ENCODE measurements at regions not wholly inside any gene's neighbourhood (a gene's known extent, or its start where the extent isn't known, plus 50 kb on each side); places are given as distances from the start of the nearest gene placed in this dataset.

DNA sequence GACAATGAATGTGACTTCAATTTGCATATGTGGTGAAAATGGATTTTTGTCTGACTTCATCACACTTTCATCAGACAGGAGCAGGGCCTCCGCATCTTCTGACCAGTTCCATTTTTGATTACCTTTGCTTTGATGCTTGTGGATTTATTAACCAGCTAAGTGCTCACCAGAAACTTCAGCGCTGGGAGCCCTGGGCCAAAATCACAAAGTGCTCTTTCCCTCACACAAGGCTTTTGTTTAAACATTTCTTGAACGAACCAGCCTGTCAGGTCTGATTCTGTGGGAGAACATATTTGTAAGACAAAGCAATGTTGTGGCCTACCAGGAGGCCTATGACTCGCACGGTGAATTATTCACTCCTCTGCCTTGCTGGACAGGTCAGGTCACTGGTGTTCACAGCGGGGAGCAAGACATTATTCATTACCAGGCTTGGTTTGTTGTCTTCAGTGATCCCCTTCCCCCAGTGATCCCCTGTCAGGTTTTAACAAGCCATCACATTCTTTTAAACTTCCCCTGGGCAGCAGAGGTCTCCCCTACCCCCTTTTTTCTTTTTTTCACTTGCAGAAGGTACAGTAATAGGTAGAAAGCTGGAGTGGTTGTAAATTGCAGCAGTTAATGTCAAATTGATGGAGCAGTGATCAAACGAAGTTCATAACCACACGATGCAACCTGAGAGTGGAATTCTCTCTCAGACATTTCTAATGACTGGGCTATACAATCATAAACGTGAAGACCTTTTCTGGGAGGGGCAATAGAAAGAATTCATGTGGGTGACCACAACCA, 167.5 kb upstream of the PRICKLE1 start:
- Histone ChIP-seq H3K36me3 (ENCODE audit: insufficient read depth, low read length) (no peaks in the 10 kb centered on the region), H3K4me1 (ENCODE audit: insufficient read depth, low read length) (no peaks in the 10 kb centered on the region), H3K27me3 (ENCODE audit: insufficient read depth, low read length) (no peaks in the 10 kb centered on the region), H3K27ac (ENCODE audit: low read depth, low read length) (no peak overlapping the region), H3K4me3 (ENCODE audit: low read length in 2 of 2) (no peak overlapping the region), H3K9me3 (ENCODE audit: control insufficient read depth in 1 of 2, low read length in 2 of 2) (no peaks in the 10 kb centered on the region)
- no peaks in the 10 kb centered on the region for H3K36me3 Mint-ChIP-seq
- H3K27me3 Mint-ChIP-seq = no peaks in the 10 kb centered on the region
- peaks cover 0 to 2% (median 0%) of the 10 kb centered on the region in 8 donors for H3K9me3 Mint-ChIP-seq
- no peak overlapping the region for H3K4me3 Mint-ChIP-seq
- no peak for DNase-seq
- no peaks in the 10 kb centered on the region for H3K4me1 Mint-ChIP-seq
- ChIA-PET CTCF (ENCODE audit: partially characterized antibody) (no interaction called here), POLR2A (ENCODE audit: partially characterized antibody) (no interaction called here)
- H3K27ac Mint-ChIP-seq = no peak overlapping the region
- intact Hi-C loops (cut with micrococcal nuclease) = no loop called here

DNA sequence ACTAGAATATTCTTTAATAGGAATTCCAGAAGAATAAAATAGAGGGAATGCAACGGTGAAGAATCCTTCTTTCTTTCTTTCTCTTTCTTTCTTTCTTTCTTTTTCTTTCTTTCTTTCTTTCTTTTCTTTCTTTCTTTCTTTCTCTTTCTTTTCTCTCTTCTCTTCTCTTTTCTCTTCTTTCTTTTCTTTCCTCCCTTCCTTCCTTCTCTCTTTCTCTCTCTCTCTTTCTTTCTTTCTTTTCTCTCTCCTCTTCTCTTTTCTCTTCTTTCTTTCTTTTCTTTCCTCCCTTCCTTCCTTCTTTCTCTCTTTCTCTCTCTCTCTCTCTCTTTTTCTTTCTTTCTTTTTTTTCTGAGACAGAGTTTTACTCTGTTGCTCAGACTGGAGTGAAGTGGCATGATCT, 160.8 kb upstream of the PRICKLE1 start:
- Mint-ChIP-seq H3K27ac (no peak overlapping the region), H3K36me3 (no peaks in the 10 kb centered on the region), H3K27me3 (no peaks in the 10 kb centered on the region), H3K9me3 (peaks cover 6 to 22% (median 12%) of the 10 kb centered on the region in 8 donors), H3K4me1 (no peaks in the 10 kb centered on the region), H3K4me3 (no peak overlapping the region)
- no peaks in the 10 kb centered on the region for H3K27me3 ChIP-seq (ENCODE audit: insufficient read depth, low read length)
- H3K27ac ChIP-seq (ENCODE audit: low read depth, low read length) = no peak overlapping the region
- H3K4me3 ChIP-seq (ENCODE audit: low read length in 2 of 2) = no peak overlapping the region
- DNase-seq = no peak
- no peaks in the 10 kb centered on the region for H3K9me3 ChIP-seq (ENCODE audit: control insufficient read depth in 1 of 2, low read length in 2 of 2)
- POLR2A ChIA-PET (ENCODE audit: partially characterized antibody) = no interaction called here
- no peaks in the 10 kb centered on the region for H3K36me3 ChIP-seq (ENCODE audit: insufficient read depth, low read length)
- CTCF ChIA-PET (ENCODE audit: partially characterized antibody) = no interaction called here
- intact Hi-C loops (cut with micrococcal nuclease) = no loop called here
- H3K4me1 ChIP-seq (ENCODE audit: insufficient read depth, low read length) = no peaks in the 10 kb centered on the region

DNA sequence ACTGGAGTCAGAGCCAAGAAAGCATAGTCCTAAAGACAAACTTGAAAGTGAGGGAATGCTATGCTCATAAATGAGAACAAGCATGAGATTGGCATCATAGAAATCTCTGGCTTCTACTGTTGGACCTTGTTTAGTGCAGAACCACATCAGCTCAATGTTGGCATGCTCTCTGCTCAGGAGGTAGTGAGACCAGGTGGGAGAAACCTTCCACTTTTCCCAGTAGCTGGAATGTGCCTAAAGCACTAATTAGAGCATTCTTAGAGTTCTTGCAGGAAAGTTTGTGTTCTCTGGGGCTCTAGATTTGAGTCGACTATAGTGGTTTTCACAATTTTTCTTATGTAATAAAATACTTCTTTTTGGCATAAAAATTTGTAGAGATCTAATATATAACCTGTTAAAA, 159.7 kb upstream of the PRICKLE1 start:
- no peaks in the 10 kb centered on the region for H3K36me3 ChIP-seq (ENCODE audit: insufficient read depth, low read length)
- H3K27ac ChIP-seq (ENCODE audit: low read depth, low read length) = no peak overlapping the region
- no peak for DNase-seq
- Mint-ChIP-seq H3K9me3 (peaks cover 4 to 26% (median 12%) of the 10 kb centered on the region in 8 donors), H3K4me1 (no peaks in the 10 kb centered on the region), H3K27me3 (no peaks in the 10 kb centered on the region), H3K27ac (no peak overlapping the region), H3K4me3 (no peak overlapping the region), H3K36me3 (no peaks in the 10 kb centered on the region)
- no peaks in the 10 kb centered on the region for H3K4me1 ChIP-seq (ENCODE audit: insufficient read depth, low read length)
- H3K4me3 ChIP-seq (ENCODE audit: low read length in 2 of 2) = no peak overlapping the region
- ChIA-PET POLR2A (ENCODE audit: partially characterized antibody) (no interaction called here), CTCF (ENCODE audit: partially characterized antibody) (no interaction called here)
- no peaks in the 10 kb centered on the region for H3K27me3 ChIP-seq (ENCODE audit: insufficient read depth, low read length)
- intact Hi-C loops (cut with micrococcal nuclease) = no loop called here
- no peaks in the 10 kb centered on the region for H3K9me3 ChIP-seq (ENCODE audit: control insufficient read depth in 1 of 2, low read length in 2 of 2)

DNA sequence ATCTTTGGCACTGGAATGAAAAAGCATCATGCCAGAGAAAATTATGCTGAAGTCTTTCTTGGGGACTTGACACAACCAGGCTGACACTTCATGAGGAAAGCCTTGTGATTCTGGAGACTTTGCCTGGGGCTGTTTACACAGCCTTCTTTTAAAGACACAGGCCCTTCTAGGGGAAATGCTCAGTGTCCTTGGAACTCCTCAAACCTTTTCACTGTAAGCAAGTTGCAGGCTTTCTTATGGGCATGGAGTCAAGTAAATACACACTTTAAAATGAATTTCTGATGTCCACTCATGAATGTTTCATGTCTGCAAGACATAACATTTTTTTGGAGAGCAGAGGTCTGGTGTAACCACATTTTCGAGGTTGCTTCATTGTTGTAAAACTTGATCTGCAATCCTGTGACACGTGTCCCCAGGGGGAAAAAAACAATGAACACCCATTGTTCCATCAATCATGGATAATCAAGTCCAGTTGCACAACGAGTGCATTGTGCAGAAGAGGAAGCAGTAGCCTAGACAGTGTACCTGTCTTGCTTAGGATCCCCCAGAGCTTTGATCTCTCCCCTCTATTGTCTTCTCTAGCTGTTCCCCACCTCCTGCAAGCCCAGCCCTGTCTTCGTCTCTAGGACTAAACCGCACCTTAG, 155.1 kb upstream of the PRICKLE1 start:
- Mint-ChIP-seq H3K4me1 (no peaks in the 10 kb centered on the region), H3K9me3 (peaks cover 4 to 26% (median 13%) of the 10 kb centered on the region in 8 donors), H3K27ac (no peak overlapping the region), H3K27me3 (no peaks in the 10 kb centered on the region), H3K4me3 (no peak overlapping the region), H3K36me3 (no peaks in the 10 kb centered on the region)
- Histone ChIP-seq H3K9me3 (ENCODE audit: control insufficient read depth in 1 of 2, low read length in 2 of 2) (no peaks in the 10 kb centered on the region), H3K27me3 (ENCODE audit: insufficient read depth, low read length) (no peaks in the 10 kb centered on the region), H3K27ac (ENCODE audit: low read depth, low read length) (no peak overlapping the region), H3K4me1 (ENCODE audit: insufficient read depth, low read length) (no peaks in the 10 kb centered on the region), H3K36me3 (ENCODE audit: insufficient read depth, low read length) (no peaks in the 10 kb centered on the region), H3K4me3 (ENCODE audit: low read length in 2 of 2) (no peak overlapping the region)
- POLR2A ChIA-PET (ENCODE audit: partially characterized antibody) = no interaction called here
- DNase-seq = no peak
- intact Hi-C loops (cut with micrococcal nuclease) = no loop called here
- CTCF ChIA-PET (ENCODE audit: partially characterized antibody) = no interaction called here

DNA sequence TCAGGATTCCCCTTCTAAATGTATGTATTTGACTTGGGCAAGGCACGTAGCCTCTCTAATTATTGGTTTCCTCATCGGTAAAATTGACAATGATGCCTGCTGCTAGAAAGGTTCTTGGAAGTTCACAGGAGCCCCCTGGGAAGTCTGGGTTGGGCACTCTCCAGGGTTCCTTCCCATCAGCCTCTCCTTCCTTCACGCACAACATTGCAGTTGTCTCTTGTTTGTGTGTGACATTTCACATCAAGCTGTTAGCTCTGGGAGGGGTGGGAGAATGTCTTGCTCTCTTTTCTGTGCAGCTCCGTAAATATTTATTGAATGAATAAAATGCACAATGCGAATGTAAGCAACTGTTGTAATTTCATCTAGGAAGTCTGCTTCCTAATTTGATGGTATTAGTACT, 153.2 kb upstream of the PRICKLE1 start:
- CTCF ChIA-PET (ENCODE audit: partially characterized antibody) = no interaction called here
- Mint-ChIP-seq H3K4me3 (no peak overlapping the region), H3K27me3 (peaks cover 0 to 2% of the 10 kb centered on the region in 2 donors), H3K9me3 (peaks cover 4 to 21% (median 13%) of the 10 kb centered on the region in 8 donors), H3K4me1 (no peaks in the 10 kb centered on the region), H3K27ac (no peak overlapping the region), H3K36me3 (no peaks in the 10 kb centered on the region)
- POLR2A ChIA-PET (ENCODE audit: partially characterized antibody) = no interaction called here
- no peak overlapping the region for H3K4me3 ChIP-seq (ENCODE audit: low read length in 2 of 2)
- H3K9me3 ChIP-seq (ENCODE audit: control insufficient read depth in 1 of 2, low read length in 2 of 2) = no peaks in the 10 kb centered on the region
- intact Hi-C loops (cut with micrococcal nuclease) = no loop called here
- H3K27me3 ChIP-seq (ENCODE audit: insufficient read depth, low read length) = no peaks in the 10 kb centered on the region
- DNase-seq = no peak
- H3K36me3 ChIP-seq (ENCODE audit: insufficient read depth, low read length) = no peaks in the 10 kb centered on the region
- no peak overlapping the region for H3K27ac ChIP-seq (ENCODE audit: low read depth, low read length)
- no peaks in the 10 kb centered on the region for H3K4me1 ChIP-seq (ENCODE audit: insufficient read depth, low read length)

DNA sequence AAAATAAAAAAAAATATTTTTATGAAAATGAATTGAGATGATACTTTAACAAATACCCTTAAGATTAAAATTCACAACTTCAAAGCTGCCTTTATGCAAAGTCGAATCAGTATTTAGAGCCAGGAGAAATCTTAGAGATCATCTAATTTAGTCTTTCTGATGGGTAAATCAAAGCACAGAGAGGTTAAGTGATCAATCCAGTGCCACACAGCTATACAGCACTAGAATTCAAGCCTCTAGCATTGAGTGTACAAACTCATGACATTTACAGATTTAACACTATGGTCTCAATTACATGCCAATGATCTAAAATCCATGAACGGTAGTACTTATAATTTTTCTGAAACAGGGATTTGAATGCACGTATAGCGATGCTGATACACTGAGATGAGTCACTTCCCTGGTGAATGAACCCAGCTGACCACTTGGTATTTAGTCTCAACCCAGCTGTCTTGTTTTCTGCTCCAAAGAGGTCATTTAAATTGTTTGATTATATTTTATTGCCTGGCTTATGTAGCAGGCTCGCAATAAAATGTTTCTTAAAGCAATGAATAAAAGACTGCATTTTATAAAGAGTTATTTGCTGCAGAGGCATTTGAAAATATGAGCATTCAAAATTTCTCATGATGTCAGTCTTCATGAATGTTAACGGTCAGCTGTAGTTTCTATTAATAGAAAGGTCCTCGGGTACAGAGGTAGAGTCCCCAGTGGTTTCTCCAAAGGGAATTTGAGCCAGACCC, 152.4 kb upstream of the PRICKLE1 start:
- Mint-ChIP-seq H3K27me3 (peaks cover 0 to 2% of the 10 kb centered on the region in 2 donors), H3K4me1 (no peaks in the 10 kb centered on the region), H3K9me3 (peaks cover 2 to 14% (median 11%) of the 10 kb centered on the region in 8 donors), H3K4me3 (no peak overlapping the region), H3K36me3 (no peaks in the 10 kb centered on the region), H3K27ac (no peak overlapping the region)
- DNase-seq = no peak
- Histone ChIP-seq H3K36me3 (ENCODE audit: insufficient read depth, low read length) (no peaks in the 10 kb centered on the region), H3K9me3 (ENCODE audit: control insufficient read depth in 1 of 2, low read length in 2 of 2) (no peaks in the 10 kb centered on the region), H3K27ac (ENCODE audit: low read depth, low read length) (no peak overlapping the region), H3K27me3 (ENCODE audit: insufficient read depth, low read length) (no peaks in the 10 kb centered on the region), H3K4me1 (ENCODE audit: insufficient read depth, low read length) (no peaks in the 10 kb centered on the region), H3K4me3 (ENCODE audit: low read length in 2 of 2) (no peak overlapping the region)
- CTCF ChIA-PET (ENCODE audit: partially characterized antibody) = no interaction called here
- POLR2A ChIA-PET (ENCODE audit: partially characterized antibody) = no interaction called here
- intact Hi-C loops (cut with micrococcal nuclease) = no loop called here

DNA sequence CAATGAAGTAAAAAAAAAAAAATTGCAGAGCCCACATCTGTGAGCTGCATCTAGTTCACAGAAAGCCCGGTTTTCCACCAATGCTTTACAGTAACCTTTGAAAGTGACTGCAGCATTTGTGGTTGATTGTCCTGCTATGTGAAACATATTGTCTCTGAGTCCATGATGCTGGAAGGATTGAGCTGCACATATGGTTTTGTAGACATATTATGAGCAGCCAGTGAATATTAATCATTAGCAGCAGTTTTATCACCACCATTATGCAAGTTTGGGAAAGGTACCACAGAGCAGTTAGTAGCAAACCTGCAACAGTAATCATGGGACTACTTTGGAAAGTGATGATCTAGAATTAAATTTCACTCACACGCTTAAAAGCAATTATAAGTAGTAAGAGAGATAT, 151.5 kb upstream of the PRICKLE1 start:
- intact Hi-C loops (cut with micrococcal nuclease) = no loop called here
- Mint-ChIP-seq H3K9me3 (peaks cover 0 to 8% (median 4%) of the 10 kb centered on the region in 8 donors), H3K4me1 (no peaks in the 10 kb centered on the region), H3K27ac (no peak overlapping the region), H3K36me3 (no peaks in the 10 kb centered on the region), H3K27me3 (peaks cover 0 to 2% of the 10 kb centered on the region in 2 donors), H3K4me3 (no peak overlapping the region)
- Histone ChIP-seq H3K27ac (ENCODE audit: low read depth, low read length) (no peak overlapping the region), H3K4me3 (ENCODE audit: low read length in 2 of 2) (no peak overlapping the region), H3K36me3 (ENCODE audit: insufficient read depth, low read length) (no peaks in the 10 kb centered on the region), H3K4me1 (ENCODE audit: insufficient read depth, low read length) (no peaks in the 10 kb centered on the region), H3K27me3 (ENCODE audit: insufficient read depth, low read length) (no peaks in the 10 kb centered on the region), H3K9me3 (ENCODE audit: control insufficient read depth in 1 of 2, low read length in 2 of 2) (no peaks in the 10 kb centered on the region)
- DNase-seq = no peak
- POLR2A ChIA-PET (ENCODE audit: partially characterized antibody) = no interaction called here
- CTCF ChIA-PET (ENCODE audit: partially characterized antibody) = no interaction called here

Measured in CD4-positive, alpha-beta memory T cell (primary cell).